ENCODE measurements at regions not wholly inside any gene's neighbourhood (a gene's known extent, or its start where the extent isn't known, plus 50 kb on each side); places are given as distances from the start of the nearest gene placed in this dataset.

GRCh38 chr13:58592052-58592451, 960.5 kb downstream of the PCDH17 start (continued):
- no peak for TF ChIP-seq JUNB (IDR thresholded peaks at IDR 0.05)
- no peak for TF ChIP-seq ZZZ3 (IDR thresholded peaks at IDR 0.05; ENCODE audit: control insufficient read depth, insufficient read length, low read depth)

GRCh38 chr13:58592786-58593185, 961.2 kb downstream of the PCDH17 start:
- intact Hi-C loops (cut with micrococcal nuclease; ENCODE audit: unreplicated experiment): no loop called here
- Histone ChIP-seq H3K4me1 (ENCODE audit: control insufficient read depth, insufficient read depth, low read length) (no peaks in the 10 kb centered on the region), H3K36me3 (ENCODE audit: control insufficient read depth in 2 of 2, insufficient read depth in 2 of 2, low read length in 1 of 2) (no peaks in the 10 kb centered on the region), H3K4me2 (ENCODE audit: control insufficient read depth, insufficient read depth) (no peak overlapping the region), H3K9me3 (replicated peaks; ENCODE audit: control insufficient read depth, insufficient read depth, low read length) (no peaks in the 10 kb centered on the region), H2AFZ (ENCODE audit: control insufficient read depth, low read depth, low read length) (no peak overlapping the region), H3K27me3 (replicated peaks in 1 of 2; ENCODE audit: control insufficient read depth in 2 of 2, insufficient read depth in 2 of 2, low read length in 1 of 2) (no peaks in the 10 kb centered on the region), H3K79me2 (ENCODE audit: control insufficient read depth, insufficient read depth, low read length) (no peaks in the 10 kb centered on the region), H3K4me3 (no peak overlapping the region), H3K9ac (ENCODE audit: control insufficient read depth, insufficient read depth, low read length) (no peak overlapping the region), H3K27ac (ENCODE audit: control insufficient read depth, insufficient read depth) (no peak overlapping the region), H4K20me1 (ENCODE audit: control insufficient read depth, insufficient read depth) (no peaks in the 10 kb centered on the region)
- CTCF ChIA-PET: no interaction called here
- in situ Hi-C loops (cut with MboI): no loop called here
- ATAC-seq: no peak
- no peak for DNase-seq (ENCODE audit: low read depth, low spot score)
- SMC1A ChIA-PET (ENCODE audit: uncharacterized antibody, unreplicated experiment): no interaction called here
- 6% methylated on average over 1 of the region's 1 CpG for WGBS (ENCODE audit: insufficient coverage, insufficient replicate concordance, low lambda C conversion rate, missing lambda C conversion rate)
- RAD21 ChIA-PET (ENCODE audit: unreplicated experiment): no interaction called here
- POLR2A ChIA-PET: no interaction called here
- no TSS peak for BruUV-seq (replicated peaks)
- FAIRE-seq: no peak
- TF ChIP-seq POLR2AphosphoS5 (IDR thresholded peaks at IDR 0.05; ENCODE audit: low read length) (no peak), NR2C2 (IDR thresholded peaks at IDR 0.05; ENCODE audit: borderline replicate concordance, control insufficient read depth, insufficient read length, low read depth) (no peak), NBN (IDR thresholded peaks at IDR 0.05) (no peak), ZNF217 (IDR thresholded peaks at IDR 0.05) (no peak), TCF3 (IDR thresholded peaks at IDR 0.05; ENCODE audit: borderline replicate concordance, insufficient read depth, low read depth, low read length) (no peak), NKRF (conservative IDR thresholded peaks at IDR 0.05) (no peak), SP1 (IDR thresholded peaks at IDR 0.05; ENCODE audit: low read depth, low read length) (no peak), SMAD5 (IDR thresholded peaks at IDR 0.05; ENCODE audit: low read depth) (no peak), PAX8 (IDR thresholded peaks at IDR 0.05) (no peak), ZBTB40 (IDR thresholded peaks at IDR 0.05; ENCODE audit: borderline replicate concordance) (no peak), ETV6 (conservative IDR thresholded peaks at IDR 0.05 in 1 of 2, IDR thresholded peaks at IDR 0.05 in 1 of 2; ENCODE audit: borderline replicate concordance in 1 of 2, low read depth in 1 of 2) (no peak), IKZF1 (conservative IDR thresholded peaks at IDR 0.05) (no peak), GATAD2B (conservative IDR thresholded peaks at IDR 0.05; ENCODE audit: low read depth) (no peak), SMC3 (IDR thresholded peaks at IDR 0.05; ENCODE audit: borderline replicate concordance, low read length) (no peak), DPF2 (IDR thresholded peaks at IDR 0.05) (no peak), ZNF24 (IDR thresholded peaks at IDR 0.05) (no peak)
- TF ChIP-seq, protein P1, sequence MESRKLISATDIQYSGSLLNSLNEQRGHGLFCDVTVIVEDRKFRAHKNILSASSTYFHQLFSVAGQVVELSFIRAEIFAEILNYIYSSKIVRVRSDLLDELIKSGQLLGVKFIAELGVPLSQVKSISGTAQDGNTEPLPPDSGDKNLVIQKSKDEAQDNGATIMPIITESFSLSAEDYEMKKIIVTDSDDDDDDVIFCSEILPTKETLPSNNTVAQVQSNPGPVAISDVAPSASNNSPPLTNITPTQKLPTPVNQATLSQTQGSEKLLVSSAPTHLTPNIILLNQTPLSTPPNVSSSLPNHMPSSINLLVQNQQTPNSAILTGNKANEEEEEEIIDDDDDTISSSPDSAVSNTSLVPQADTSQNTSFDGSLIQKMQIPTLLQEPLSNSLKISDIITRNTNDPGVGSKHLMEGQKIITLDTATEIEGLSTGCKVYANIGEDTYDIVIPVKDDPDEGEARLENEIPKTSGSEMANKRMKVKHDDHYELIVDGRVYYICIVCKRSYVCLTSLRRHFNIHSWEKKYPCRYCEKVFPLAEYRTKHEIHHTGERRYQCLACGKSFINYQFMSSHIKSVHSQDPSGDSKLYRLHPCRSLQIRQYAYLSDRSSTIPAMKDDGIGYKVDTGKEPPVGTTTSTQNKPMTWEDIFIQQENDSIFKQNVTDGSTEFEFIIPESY (IDR thresholded peaks at IDR 0.05): no peak
